Neuronal stem cell (in vitro differentiated cells): ENCODE measurements at regions not wholly inside any gene's neighbourhood (a gene's known extent, or its start where the extent isn't known, plus 50 kb on each side); places are given as distances from the start of the nearest gene placed in this dataset.

Experiments used
- DNase-seq: peaks from one replicate; pipeline ENCODE4 v3.0.0-alpha.2; 2013; ENCODE audit warnings: low spot score
- H2AFZ ChIP-seq: one replicate; pipeline ENCODE4 v1.6.1; 2013; ENCODE audit warnings: mild to moderate bottlenecking, low read length, inconsistent platforms
- H2AK5ac ChIP-seq: 2 replicates; pipeline ENCODE4 v1.6.1; 2013; ENCODE audit warnings: low read depth, mild to moderate bottlenecking, inconsistent platforms, low read length, moderate library complexity, mixed read lengths
- H2BK120ac ChIP-seq: 2 replicates; pipeline ENCODE4 v1.6.1; 2013; ENCODE audit warnings: low read depth, mild to moderate bottlenecking, inconsistent platforms, low read length, moderate library complexity, mixed read lengths
- H2BK12ac ChIP-seq: one replicate; pipeline ENCODE4 v1.6.1; 2013; ENCODE audit warnings: low read length, inconsistent platforms
- H2BK15ac ChIP-seq: 2 replicates; pipeline ENCODE4 v1.6.1; 2013; ENCODE audit warnings: mild to moderate bottlenecking, low read length, inconsistent platforms, mixed read lengths
- H2BK5ac ChIP-seq: one replicate; pipeline ENCODE4 v1.6.1; 2013; ENCODE audit warnings: inconsistent platforms, mild to moderate bottlenecking, low read length, moderate library complexity
- H3K14ac ChIP-seq: one replicate; pipeline ENCODE4 v1.6.1; 2013; ENCODE audit warnings: low read length, inconsistent platforms
- H3K18ac ChIP-seq: 2 replicates; pipeline ENCODE4 v1.6.1; 2013; ENCODE audit warnings: low read length, inconsistent platforms
- H3K23ac ChIP-seq: 2 replicates; pipeline ENCODE4 v1.6.1; 2013; ENCODE audit warnings: low read depth, mild to moderate bottlenecking, mixed read lengths, low read length, inconsistent platforms; ENCODE audit not compliant: poor library complexity
- H3K27ac ChIP-seq: replicated peaks from 3 replicates; pipeline ENCODE4 v1.5.1; 2013; ENCODE audit warnings: low read length, inconsistent platforms
- H3K27me3 ChIP-seq, 3 experiments: 2 replicates each; pipeline ENCODE4 v1.6.1; 2013; ENCODE audit warnings: low read length in 3 of 3, mild to moderate bottlenecking in 2 of 3, inconsistent platforms in 1 of 3, low read depth in 1 of 3, mixed read lengths in 1 of 3, moderate library complexity in 1 of 3; ENCODE audit not compliant: control insufficient read depth in 3 of 3, insufficient read depth in 3 of 3
- H3K36me3 ChIP-seq, 2 donors: replicated peaks in 1 of 2; 2 replicates each; pipeline ENCODE4 v1.6.1; 2013; ENCODE audit warnings: low read length in 2 of 2; ENCODE audit not compliant: control insufficient read depth in 2 of 2, insufficient read depth in 2 of 2
- H3K4ac ChIP-seq: 2 replicates; pipeline ENCODE4 v1.6.1; 2013; ENCODE audit warnings: inconsistent platforms, mild to moderate bottlenecking, low read length, moderate library complexity
- H3K4me1 ChIP-seq, 2 donors: 1 replicate in 1 of 2; 2 replicates in 1 of 2; pipeline ENCODE4 v1.6.1; 2013; ENCODE audit warnings: low read length in 2 of 2, low read depth in 1 of 2; ENCODE audit not compliant: control insufficient read depth in 2 of 2, insufficient read depth in 1 of 2
- H3K4me2 ChIP-seq: one replicate; pipeline ENCODE4 v1.6.1; 2013; ENCODE audit warnings: mild to moderate bottlenecking, low read length, inconsistent platforms; ENCODE audit not compliant: insufficient read depth, poor library complexity, severe bottlenecking
- H3K4me3 ChIP-seq, 2 donors: 2 replicates each; pipeline ENCODE4 v1.5.1; 2013; ENCODE audit warnings: low read length in 2 of 2, mild to moderate bottlenecking in 2 of 2, inconsistent platforms in 1 of 2, moderate library complexity in 1 of 2
- H3K79me1 ChIP-seq: one replicate; pipeline ENCODE4 v1.6.1; 2013; ENCODE audit warnings: low read depth, mild to moderate bottlenecking, inconsistent platforms, low read length, moderate library complexity
- H3K9ac ChIP-seq: one replicate; pipeline ENCODE4 v1.6.1; 2013; ENCODE audit warnings: mild to moderate bottlenecking, low read depth, low read length, inconsistent platforms; ENCODE audit not compliant: poor library complexity
- H3K9me3 ChIP-seq, 2 donors: replicated peaks in 1 of 2; 2 replicates each; pipeline versions ENCODE3 to v1.6.1; 2013; ENCODE audit warnings: low read length in 2 of 2, mild to moderate bottlenecking in 2 of 2, inconsistent platforms in 1 of 2, low read depth in 1 of 2, mixed read lengths in 1 of 2, moderate library complexity in 1 of 2; ENCODE audit not compliant: control insufficient read depth in 2 of 2, insufficient read depth in 1 of 2
- H4K8ac ChIP-seq: one replicate; pipeline ENCODE4 v1.6.1; 2013; ENCODE audit warnings: low read depth, mild to moderate bottlenecking, inconsistent platforms, low read length, moderate library complexity
- H4K91ac ChIP-seq: one replicate; pipeline ENCODE4 v1.6.1; 2013; ENCODE audit warnings: low read length, low read depth, mild to moderate bottlenecking, inconsistent platforms; ENCODE audit not compliant: poor library complexity
- WGBS, 2 donors: extraction: QIAGEN DNeasy Blood & Tissue Kit; methylation state at CpG; one replicate each; pipeline ENCODE4 v1.1.7; 2013; ENCODE audit warnings: missing lambda C conversion rate in 2 of 2, mixed read lengths in 1 of 2; ENCODE audit not compliant: insufficient read length in 2 of 2, insufficient replicate concordance in 1 of 2; ENCODE audit errors: extremely low coverage in 2 of 2; 5-methylcytosine and 5-hydroxymethylcytosine counted together

DNA sequence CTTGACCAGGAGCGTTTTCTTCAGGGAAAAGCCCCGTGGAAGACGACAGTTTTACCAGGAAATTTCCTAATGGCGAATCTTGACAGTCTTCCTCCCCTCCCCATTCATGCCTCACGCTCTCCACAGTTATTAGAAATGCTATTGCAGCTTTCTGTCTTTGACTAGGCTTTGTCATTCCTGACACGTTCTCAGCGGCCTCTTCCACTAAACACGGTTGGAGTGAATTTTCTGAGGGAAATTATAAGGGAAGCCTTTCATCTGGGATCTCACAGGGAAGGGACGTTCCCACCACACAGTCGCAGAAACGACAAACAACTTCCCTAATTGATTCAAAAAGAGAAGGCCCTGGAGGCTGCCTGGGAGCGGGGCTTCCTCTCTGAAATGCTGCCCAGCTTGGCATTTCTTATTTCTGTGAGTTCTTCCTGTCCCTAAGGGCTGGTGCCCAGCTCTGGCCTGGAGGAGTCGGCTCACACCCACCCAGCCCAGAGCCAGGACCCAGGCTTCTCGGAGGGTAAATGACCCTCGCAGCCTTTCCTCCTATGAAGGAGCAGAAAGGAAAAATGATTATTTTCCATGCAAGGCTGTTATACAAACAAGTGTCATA is 57.1 kb upstream of the PPP1R26 start:
- Histone ChIP-seq H2BK5ac (no peak overlapping the region), H2BK12ac (no peak overlapping the region), H2BK15ac (no peak overlapping the region), H3K23ac (no peak overlapping the region), H2AK5ac (no peak overlapping the region), H3K9ac (no peak overlapping the region), H3K9me3 (peaks cover 0 to 5% of the 10 kb centered on the region in 2 donors), H3K36me3 (no peaks in the 10 kb centered on the region), H3K4me3 (no peak overlapping the region), H3K4ac (no peak overlapping the region), H4K91ac (no peak overlapping the region), H3K4me1 (peaks cover 0 to 4% of the 10 kb centered on the region in 2 donors), H3K79me1 (no peaks in the 10 kb centered on the region), H3K14ac (no peak overlapping the region), H3K4me2 (no peak overlapping the region), H4K8ac (no peak overlapping the region), H2BK120ac (no peak overlapping the region), H3K27me3 (no peaks in the 10 kb centered on the region), H2AFZ (no peak overlapping the region), H3K18ac (no peak overlapping the region), H3K27ac (no peak overlapping the region)
- no peak for DNase-seq
- WGBS, 2 donors, result no CpG with 5 or more reads among the region's 15 CpGs

DNA sequence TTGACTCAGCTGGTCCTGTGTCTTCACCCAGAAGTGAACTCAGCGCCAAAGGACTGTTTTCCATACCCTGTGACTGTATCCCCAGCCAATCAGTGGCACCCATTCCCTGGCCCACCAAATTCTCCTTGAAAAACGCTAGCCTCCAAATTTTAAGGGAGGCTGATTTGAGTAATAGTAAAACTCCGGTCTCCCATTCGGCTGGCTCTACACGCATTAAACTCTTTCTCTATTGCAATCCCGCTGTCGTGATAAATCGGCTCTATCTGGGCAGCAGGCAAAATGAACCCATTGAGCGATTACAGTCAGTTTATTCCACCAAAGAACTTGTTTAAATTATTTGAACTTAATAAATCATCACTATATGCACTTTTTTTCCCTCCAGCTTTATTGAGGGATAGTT is 55.9 kb upstream of the PPP1R26 start:
- Histone ChIP-seq H3K27ac (no peak overlapping the region), H3K4me2 (no peak overlapping the region), H3K4ac (no peak overlapping the region), H4K91ac (no peak overlapping the region), H3K9ac (no peak overlapping the region), H3K23ac (no peak overlapping the region), H3K14ac (no peak overlapping the region), H4K8ac (no peak overlapping the region), H3K4me1 (peaks cover 0 to 4% of the 10 kb centered on the region in 2 donors), H2AK5ac (no peak overlapping the region), H2AFZ (no peak overlapping the region), H2BK120ac (no peak overlapping the region), H2BK5ac (no peak overlapping the region), H3K4me3 (no peak overlapping the region), H3K79me1 (no peaks in the 10 kb centered on the region), H3K18ac (no peak overlapping the region), H3K36me3 (no peaks in the 10 kb centered on the region), H3K27me3 (no peaks in the 10 kb centered on the region), H2BK12ac (no peak overlapping the region), H3K9me3 (peaks cover 0 to 5% of the 10 kb centered on the region in 2 donors), H2BK15ac (no peak overlapping the region)
- no peak for DNase-seq
- no CpG with 5 or more reads among the region's 9 CpGs for WGBS, 2 donors
